ENCODE measurements at regions not wholly inside any gene's neighbourhood (a gene's known extent, or its start where the extent isn't known, plus 50 kb on each side); places are given as distances from the start of the nearest gene placed in this dataset.
"Not testable (repeated sequence)": the region's sequence is repeated elsewhere in the genome, so short reads cannot be mapped to it uniquely, and the experiment has no call there.

- Mint-ChIP-seq H3K4me1 (ENCODE audit: unreplicated experiment) (peaks cover 48% of the 10 kb centered on the region), H3K9me3 (ENCODE audit: unreplicated experiment) (peaks cover 4% of the 10 kb centered on the region), H3K27ac (ENCODE audit: unreplicated experiment) (peak overlapping the region; percentile 82), H3K4me3 (ENCODE audit: unreplicated experiment) (no peak overlapping the region), H3K36me3 (ENCODE audit: unreplicated experiment) (no peaks in the 10 kb centered on the region), H3K27me3 (ENCODE audit: unreplicated experiment) (no peaks in the 10 kb centered on the region)
- no peak for DNase-seq (ENCODE audit: extremely low spot score, unreplicated experiment)
- TF ChIP-seq CTCF (IDR thresholded peaks at IDR 0.05): no peak
Observed at GRCh38 chr2:37802211-37802752, 122.8 kb upstream of the RMDN2 start.

GRCh38 chr2:37802899-37803379, 122.1 kb upstream of the RMDN2 start:
- no peaks in the 10 kb centered on the region for H3K27me3 Mint-ChIP-seq (ENCODE audit: unreplicated experiment)
- H3K36me3 Mint-ChIP-seq (ENCODE audit: unreplicated experiment): no peaks in the 10 kb centered on the region
- no peak for DNase-seq (ENCODE audit: extremely low spot score, unreplicated experiment)
- peak overlapping the region; percentile 82 for H3K27ac Mint-ChIP-seq (ENCODE audit: unreplicated experiment)
- H3K4me1 Mint-ChIP-seq (ENCODE audit: unreplicated experiment): peaks cover 46% of the 10 kb centered on the region
- H3K9me3 Mint-ChIP-seq (ENCODE audit: unreplicated experiment): peaks cover 11% of the 10 kb centered on the region
- no peak overlapping the region for H3K4me3 Mint-ChIP-seq (ENCODE audit: unreplicated experiment)
- TF ChIP-seq CTCF (IDR thresholded peaks at IDR 0.05): no peak

- not testable (repeated sequence) for H3K27ac Mint-ChIP-seq (ENCODE audit: unreplicated experiment); H3K36me3 Mint-ChIP-seq (ENCODE audit: unreplicated experiment); H3K4me3 Mint-ChIP-seq (ENCODE audit: unreplicated experiment); H3K27me3 Mint-ChIP-seq (ENCODE audit: unreplicated experiment); DNase-seq (ENCODE audit: extremely low spot score, unreplicated experiment)
- Mint-ChIP-seq H3K9me3 (ENCODE audit: unreplicated experiment) (peaks cover 18% of the 10 kb centered on the region), H3K4me1 (ENCODE audit: unreplicated experiment) (peaks cover 37% of the 10 kb centered on the region)
Observed at GRCh38 chr2:37806004-37806403, 119.1 kb upstream of the RMDN2 start.

GRCh38 chr2:37809525-37809924, 115.6 kb upstream of the RMDN2 start:
- peak overlapping the region; percentile 24 for H3K27ac Mint-ChIP-seq (ENCODE audit: unreplicated experiment)
- no peak overlapping the region for H3K4me3 Mint-ChIP-seq (ENCODE audit: unreplicated experiment)
- peaks cover 18% of the 10 kb centered on the region for H3K9me3 Mint-ChIP-seq (ENCODE audit: unreplicated experiment)
- H3K27me3 Mint-ChIP-seq (ENCODE audit: unreplicated experiment): no peaks in the 10 kb centered on the region
- no peak for DNase-seq (ENCODE audit: extremely low spot score, unreplicated experiment)
- no peaks in the 10 kb centered on the region for H3K36me3 Mint-ChIP-seq (ENCODE audit: unreplicated experiment)
- peaks cover 11% of the 10 kb centered on the region for H3K4me1 Mint-ChIP-seq (ENCODE audit: unreplicated experiment)
- peak; percentile 64 for TF ChIP-seq CTCF (IDR thresholded peaks at IDR 0.05)

- TF ChIP-seq CTCF (IDR thresholded peaks at IDR 0.05): no peak
- Mint-ChIP-seq H3K9me3 (ENCODE audit: unreplicated experiment) (peaks cover 18% of the 10 kb centered on the region), H3K27me3 (ENCODE audit: unreplicated experiment) (no peaks in the 10 kb centered on the region), H3K4me1 (ENCODE audit: unreplicated experiment) (peaks cover 11% of the 10 kb centered on the region), H3K4me3 (ENCODE audit: unreplicated experiment) (no peak overlapping the region), H3K27ac (ENCODE audit: unreplicated experiment) (no peak overlapping the region), H3K36me3 (ENCODE audit: unreplicated experiment) (no peaks in the 10 kb centered on the region)
- DNase-seq (ENCODE audit: extremely low spot score, unreplicated experiment): no peak
Observed at GRCh38 chr2:37809931-37810570, 115.0 kb upstream of the RMDN2 start.
